Midbrain (tissue), 1 donor: ENCODE measurements at regions not wholly inside any gene's neighbourhood (a gene's known extent, or its start where the extent isn't known, plus 50 kb on each side); places are given as distances from the start of the nearest gene placed in this dataset.

Experiments used
- DNase-seq: peaks from one replicate; lab custom pipeline; 2025; lab: John Stamatoyannopoulos, UW

DNA sequence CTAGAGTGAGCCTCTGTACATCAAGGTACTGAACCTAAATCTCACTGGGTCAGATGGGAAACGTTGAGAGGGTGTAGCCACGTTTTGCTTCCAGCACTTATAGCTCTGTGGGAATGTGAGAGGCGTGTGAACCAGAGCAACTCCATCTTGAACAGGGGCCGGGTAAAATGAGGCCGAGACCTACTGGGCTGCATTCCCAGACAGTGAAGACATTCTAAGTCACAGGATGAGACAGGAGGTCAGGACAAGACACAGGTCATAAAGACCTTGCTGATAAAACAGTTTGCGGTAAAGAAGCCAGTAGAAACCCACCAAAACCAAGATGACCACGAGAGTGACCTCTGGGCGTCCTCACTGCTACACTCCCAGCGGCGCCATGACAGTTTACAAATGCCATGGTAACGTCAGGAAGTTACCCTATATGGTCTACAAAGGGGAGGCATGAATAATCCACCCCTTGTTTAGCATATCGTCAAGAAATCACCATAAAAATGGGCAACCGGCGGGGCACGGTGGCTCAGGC lies 63.4 kb upstream of the NCOR2 start:
- no peak for DNase-seq

DNA sequence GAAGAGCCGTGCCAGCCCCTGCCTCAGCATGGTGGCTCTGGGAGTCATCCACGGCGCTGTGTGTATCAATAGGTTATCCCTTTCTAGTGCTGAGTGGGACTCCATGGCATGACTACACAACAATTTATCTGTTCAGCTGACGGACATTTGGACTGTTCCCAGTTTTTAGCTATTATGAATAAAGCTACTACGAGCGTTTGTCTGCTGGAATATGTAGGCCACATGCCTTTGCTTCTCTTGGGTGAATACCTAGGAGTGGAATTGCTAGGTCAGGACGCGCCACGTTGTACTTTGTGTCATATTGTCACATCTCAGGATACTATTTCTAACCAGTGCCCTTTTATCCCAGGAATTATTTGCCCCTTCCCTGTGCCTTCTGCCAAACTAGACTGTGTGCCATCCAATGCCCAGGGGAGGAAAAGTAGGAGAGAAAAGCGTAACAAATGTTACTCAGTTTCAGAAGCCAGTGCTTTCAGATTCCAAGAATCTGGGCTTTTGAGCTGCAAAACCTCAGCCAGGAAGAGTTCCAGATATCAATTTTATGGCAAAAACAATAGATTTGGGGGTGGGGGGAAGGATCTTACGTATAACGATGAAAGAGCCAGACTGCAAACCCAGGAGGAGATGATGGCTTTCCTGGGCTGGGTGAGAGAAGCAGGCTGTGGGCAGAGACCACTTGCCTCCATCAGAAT lies 62.5 kb upstream of the NCOR2 start:
- DNase-seq, result no peak

DNA sequence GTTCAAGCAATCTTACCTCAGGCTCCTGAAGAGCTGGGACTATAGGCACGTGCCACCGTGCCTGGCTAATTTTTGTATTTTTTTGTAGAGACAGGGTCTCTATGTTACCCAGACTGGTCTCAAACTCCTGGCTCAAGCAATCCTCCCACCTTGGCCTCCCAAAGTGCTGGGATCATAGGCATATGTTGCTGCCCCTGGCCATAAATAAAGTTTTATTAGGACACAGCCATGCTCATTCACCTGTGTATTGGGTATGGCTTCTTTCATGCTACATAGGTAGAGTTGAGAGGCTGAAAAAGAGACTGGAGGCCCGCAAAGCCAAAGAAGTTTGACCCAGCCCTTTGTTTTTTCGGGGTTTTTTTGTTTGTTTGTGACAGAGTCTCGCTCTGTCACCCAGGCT lies 61.7 kb upstream of the NCOR2 start:
- DNase-seq, result no peak

DNA sequence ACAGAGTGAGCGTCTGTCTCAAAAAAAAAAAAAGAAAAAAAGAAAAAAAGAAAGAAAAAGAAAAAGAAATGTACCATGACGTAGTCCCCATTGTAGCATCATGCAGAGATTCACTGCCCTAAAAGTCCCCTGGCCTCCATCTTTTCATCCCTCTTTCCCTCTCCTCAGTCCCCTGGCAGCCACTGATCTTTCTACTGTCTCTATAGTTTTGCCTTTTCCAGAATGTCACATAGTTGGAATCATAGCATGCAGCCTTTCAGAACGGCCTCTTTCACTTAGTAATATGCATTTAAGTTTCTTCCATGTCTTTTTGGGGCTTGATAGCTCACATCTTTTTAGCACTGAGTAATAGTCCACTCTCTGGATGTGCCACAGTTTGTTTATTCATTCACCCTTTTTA lies 60.5 kb upstream of the NCOR2 start:
- DNase-seq, result no peak

DNA sequence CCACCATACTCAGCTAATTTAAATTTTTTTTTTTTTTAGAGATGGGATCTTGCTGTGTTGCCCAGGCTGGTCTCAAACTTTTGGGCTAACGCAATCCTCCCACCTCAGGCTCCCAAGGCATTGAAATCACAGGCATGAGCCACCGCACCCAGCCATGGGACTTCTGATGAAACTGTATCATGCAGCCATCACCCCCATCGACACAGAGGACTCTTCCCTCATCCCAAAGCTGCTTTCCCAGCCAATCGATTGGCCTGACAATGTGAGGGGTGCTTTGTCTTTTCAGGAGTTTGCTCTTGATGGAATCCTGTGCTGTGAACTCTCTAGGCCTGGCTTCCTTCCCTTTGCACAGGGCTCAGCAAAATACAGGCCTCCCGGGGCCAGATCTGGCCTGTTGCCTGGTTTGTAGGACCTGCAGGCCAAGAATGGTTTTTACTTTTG lies 59.6 kb upstream of the NCOR2 start:
- no peak for DNase-seq

DNA sequence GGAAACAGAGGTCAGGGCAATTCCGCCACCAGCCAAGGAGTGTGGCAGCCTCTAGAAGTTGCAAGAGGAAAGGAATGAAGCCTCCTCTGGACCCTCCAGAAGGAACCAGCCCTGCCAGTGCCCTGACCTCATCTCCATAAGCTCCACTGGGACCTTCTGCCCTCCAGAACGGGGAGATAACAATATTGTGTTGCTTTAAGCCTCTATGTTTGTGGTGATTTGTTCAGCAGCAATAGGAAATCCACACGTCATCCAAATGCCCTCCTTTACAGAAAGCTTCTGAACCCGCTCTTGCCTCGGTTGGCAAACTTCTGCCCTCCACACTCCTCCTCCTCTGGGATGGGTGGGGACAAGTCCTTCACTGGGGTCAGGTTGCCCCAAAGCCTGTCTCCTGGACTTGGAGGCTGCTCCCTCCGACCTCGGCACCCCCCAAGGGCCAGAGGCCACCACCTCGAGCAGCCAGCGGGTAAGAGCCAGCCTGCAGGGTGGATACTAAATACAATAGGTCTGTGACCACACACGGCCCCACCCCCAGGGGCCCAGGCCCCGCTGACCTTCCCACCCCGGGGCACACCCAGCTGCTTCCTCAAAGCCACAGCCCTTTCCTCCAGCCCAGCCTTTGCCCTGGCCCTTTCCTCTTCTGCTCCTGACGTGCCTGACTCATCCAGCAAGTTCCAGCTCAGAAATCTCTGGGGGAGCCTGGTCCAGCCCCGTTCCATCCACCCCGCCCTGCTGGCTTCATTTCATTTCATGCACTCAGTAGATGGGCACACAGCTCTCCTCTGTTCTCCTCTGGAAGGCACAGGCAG lies 58.7 kb upstream of the NCOR2 start:
- no peak for DNase-seq

DNA sequence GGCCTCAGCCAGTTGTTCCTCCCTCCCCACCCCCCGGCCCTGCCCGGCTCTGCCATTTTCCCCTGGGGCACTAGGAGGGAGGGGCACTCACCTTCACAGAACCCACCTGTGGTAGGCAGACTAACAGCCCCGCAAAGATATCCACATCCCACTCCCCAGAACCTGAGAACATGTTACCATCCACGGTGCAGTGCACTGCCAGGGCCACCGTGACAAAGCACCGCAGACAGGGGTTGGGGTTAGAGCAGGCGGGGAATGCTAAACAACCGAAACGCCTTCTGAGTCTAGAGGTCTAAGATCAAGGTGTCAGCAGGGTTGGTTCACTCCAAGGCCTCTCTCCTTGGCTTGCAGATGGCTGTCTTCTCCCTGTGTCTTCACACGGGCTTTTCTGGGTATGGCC lies 57.4 kb upstream of the NCOR2 start:
- no peak for DNase-seq

DNA sequence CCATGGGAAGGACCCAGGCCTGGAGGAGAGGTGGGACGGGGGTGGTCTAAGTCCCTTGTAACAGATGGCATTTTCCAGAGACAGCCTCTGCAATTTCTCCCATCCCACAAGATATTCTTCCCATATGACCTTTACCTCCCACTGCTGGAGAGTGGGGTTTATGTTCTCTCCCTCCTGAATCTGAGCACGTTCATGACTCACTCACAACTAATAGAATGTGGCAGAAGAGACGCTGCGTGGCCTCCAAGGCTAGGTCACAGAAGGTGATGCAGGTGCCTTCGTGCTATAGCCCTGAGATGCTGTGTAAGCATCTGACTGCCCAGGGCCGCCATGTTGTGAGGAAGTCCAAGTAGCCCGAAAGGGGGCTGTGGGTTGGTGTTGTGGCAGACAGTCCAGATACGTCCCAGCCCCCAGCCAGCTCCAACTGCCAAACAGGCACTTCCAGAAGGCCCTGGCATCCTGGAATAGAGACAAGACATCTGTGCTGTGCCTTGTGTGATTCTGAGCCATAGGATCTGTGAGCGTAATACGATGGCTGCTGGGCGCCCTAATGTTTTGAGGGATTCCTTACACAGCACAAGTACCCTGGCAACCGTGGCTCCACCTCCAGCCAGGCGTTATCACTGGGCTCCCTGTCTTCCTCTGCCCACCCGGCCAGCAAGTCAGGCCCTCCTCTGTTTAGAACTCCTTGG lies 56.1 kb upstream of the NCOR2 start:
- no peak for DNase-seq

DNA sequence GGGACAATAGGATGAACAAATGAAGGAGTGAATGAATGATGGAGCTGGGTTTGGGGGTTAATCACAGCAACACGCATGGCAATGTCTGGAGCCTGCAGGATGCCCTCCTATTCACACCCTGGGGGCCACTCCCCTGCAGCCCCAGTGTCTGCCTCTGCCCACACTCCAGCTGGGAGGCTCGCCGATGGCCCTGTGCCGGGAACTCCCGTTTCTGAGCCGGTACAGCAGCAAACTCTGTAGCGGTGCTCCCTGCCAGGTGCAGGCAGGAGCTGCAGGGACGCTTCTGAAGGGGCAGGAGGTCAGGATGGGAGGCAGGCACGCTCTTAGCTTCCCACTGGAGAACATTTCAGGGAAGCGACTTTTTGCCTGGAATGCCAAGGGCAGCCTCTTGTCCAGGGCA lies 55.4 kb upstream of the NCOR2 start:
- no peak for DNase-seq

DNA sequence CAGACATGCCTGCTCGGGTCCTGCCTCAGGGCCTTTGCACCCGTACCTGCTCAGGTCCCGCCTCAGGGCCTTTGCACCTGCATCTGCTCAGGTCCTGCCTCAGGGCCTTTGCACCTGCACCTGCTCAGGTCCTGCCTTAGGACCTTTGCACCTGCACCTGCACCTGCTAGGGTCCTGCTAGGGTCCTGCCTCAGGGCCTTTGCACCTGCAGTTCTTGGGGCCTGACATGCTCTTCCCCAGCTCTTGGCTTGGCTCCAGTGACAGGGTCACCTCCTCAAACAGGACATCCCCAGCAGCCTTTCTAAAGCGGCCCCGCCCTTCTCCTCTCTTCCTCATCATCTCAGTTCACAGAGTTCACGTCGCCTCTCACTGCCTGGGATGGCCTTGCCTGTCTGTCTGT lies 54.9 kb upstream of the NCOR2 start:
- no peak for DNase-seq

DNA sequence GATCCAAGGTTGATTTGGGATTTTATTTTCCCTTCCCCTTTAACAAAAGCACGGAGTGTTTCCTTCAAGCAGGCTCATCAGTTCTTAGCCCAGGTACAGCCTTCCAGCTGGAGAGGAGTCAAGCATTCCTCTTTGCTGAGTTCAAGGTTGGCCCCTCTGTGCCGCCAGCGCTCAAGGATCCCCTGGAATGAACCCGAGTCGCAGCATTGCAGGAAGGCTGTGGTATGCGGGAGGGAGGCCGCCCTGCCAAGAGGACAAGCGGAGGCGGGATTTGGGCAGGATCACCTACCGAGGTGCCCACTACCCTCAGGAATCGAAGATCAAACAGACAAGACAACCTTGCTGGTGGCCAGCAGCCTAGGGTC lies 53.9 kb upstream of the NCOR2 start:
- no peak for DNase-seq

DNA sequence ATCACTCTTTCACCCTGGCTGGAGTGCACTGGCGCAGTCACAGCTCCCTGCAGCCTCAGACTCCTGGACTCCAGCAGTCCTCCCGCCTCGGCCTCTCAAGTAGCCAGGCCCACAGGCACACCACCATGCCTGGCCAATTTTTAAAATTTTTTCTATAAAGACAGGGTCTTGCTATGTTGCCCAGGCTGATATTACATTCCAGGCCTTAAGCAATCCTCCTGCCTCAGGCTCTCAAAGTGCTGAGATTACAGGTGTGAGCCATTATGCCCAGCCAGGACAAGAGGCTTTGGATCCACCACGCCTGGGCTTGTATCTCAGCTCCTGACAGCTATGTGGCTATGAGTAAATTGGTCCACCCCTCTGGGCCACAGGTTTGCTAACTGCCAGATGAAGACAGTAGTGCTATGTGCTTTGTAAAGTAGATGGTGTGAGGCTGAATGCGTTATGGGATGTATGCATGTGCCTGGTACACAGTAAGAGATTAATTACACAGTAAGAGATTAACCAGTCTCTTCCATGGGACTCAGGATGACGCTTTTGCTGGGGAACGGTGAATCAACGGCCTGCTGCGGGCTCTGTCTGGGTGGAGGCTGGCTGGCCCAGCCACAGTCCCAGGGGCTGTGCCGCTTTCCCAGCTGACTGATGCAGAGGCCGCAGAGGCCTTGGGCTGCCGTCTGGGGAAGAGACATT lies 53.3 kb upstream of the NCOR2 start:
- no peak for DNase-seq

DNA sequence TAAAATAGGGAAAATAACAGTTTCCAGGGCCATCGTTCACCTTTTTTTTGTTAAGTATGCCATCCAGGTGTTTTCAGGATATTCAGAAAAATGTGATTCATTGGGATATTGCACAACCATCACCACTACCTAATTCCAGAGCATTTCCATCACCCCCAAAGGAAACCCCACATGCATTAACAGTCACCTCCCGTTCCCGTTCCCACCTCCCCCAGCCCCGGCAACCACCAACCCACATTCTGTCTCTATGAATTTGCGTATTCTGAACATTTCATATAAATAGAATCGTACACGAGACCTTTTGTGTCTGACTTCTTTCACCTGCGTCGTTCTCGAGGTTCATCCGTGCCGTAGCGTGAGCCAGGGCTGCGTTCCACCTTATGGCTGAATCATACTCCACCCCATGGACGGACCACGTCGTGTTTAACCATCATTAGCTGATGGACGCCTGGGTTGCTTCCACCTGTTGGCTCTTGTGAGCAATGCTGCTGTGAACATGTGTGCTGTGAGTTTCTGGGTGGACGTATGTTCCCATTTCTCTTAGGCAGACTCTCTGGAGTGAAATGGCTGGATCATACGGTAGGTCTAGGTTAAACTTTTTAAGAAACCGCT lies 51.0 kb upstream of the NCOR2 start:
- DNase-seq, result no peak

DNA sequence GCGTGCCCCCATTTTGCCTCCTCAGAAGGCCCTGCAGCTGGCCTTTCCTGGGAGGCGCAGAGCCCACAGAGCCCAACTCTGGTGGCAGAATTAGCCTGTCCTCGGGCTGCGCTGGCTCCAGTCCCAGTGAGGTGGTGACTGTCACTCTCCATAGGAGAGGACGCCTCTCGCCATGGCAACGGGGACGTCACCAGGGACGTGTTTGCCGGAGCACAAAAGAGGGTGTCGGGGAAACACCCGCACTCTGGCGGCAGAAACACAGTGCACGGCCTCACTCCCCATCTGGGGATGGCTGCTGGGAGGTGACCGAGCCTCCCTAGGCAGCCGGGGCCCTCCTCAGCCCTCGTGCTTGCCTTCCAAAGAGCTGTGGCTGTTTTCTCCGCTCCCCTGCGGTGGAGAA lies 50.2 kb upstream of the NCOR2 start:
- no peak for DNase-seq
